GM23338 (cell line): ENCODE measurements at regions not wholly inside any gene's neighbourhood (a gene's known extent, or its start where the extent isn't known, plus 50 kb on each side); places are given as distances from the start of the nearest gene placed in this dataset.

Experiments used
- ATAC-seq: fragments of 200-7000 bp; cut with Tn5 transposase; 3 replicates; pipeline ENCODE4 v1.9.1; 2020
- DNase-seq: peaks from one replicate; pipeline ENCODE4 v3.0.0-alpha.2; 2015; ENCODE audit warnings: low spot score
- H2AFZ ChIP-seq: fragments of 200-600 bp; sonication (generic); 2 replicates; pipeline ENCODE4 v1.8.0; 2016; ENCODE audit warnings: antibody characterized with exemption, mild to moderate bottlenecking, moderate library complexity
- H3F3A ChIP-seq: fragments of 200-600 bp; sonication (generic); replicated peaks from 2 replicates; pipeline ENCODE4 v1.8.0; 2017; ENCODE audit warnings: antibody characterized with exemption, mixed run types, low read depth
- H3K27ac ChIP-seq: fragments of 200-600 bp; sonication (generic); 2 replicates; pipeline ENCODE4 v1.6.1; 2016; ENCODE audit warnings: low read depth
- H3K27me3 ChIP-seq: fragments of 200-600 bp; sonication (generic); 2 replicates; pipeline ENCODE4 v1.8.0; 2016; ENCODE audit warnings: mild to moderate bottlenecking, mixed run types, moderate library complexity; ENCODE audit not compliant: insufficient read depth
- H3K36me3 ChIP-seq: fragments of 200-600 bp; sonication (generic); 2 replicates; pipeline ENCODE4 v1.8.0; 2016; ENCODE audit warnings: mild to moderate bottlenecking; ENCODE audit not compliant: insufficient read depth
- H3K4me1 ChIP-seq: fragments of 200-600 bp; sonication (generic); 2 replicates; pipeline ENCODE4 v1.8.0; 2016; ENCODE audit warnings: mild to moderate bottlenecking, moderate library complexity; ENCODE audit not compliant: insufficient read depth
- H3K4me2 ChIP-seq: fragments of 200-600 bp; sonication (generic); 2 replicates; pipeline ENCODE4 v1.7.1; 2017; ENCODE audit warnings: mixed run types
- H3K4me3 ChIP-seq: fragments of 200-600 bp; sonication (generic); 2 replicates; pipeline ENCODE4 v1.6.1; 2016; ENCODE audit warnings: mixed run types
- H3K79me2 ChIP-seq: fragments of 200-600 bp; sonication (generic); replicated peaks from 2 replicates; pipeline ENCODE4 v1.8.0; 2017; ENCODE audit warnings: mild to moderate bottlenecking; ENCODE audit not compliant: insufficient read depth
- H3K9me2 ChIP-seq: fragments of 200-600 bp; sonication (generic); 2 replicates; pipeline ENCODE4 v1.8.0; 2017; ENCODE audit not compliant: insufficient read depth
- H4K20me1 ChIP-seq: fragments of 200-600 bp; sonication (generic); replicated peaks from 2 replicates; pipeline ENCODE4 v1.8.0; 2017; ENCODE audit warnings: mild to moderate bottlenecking; ENCODE audit not compliant: insufficient read depth
- H3K27ac Mint-ChIP-seq: 2 replicates; pipeline ENCODE4 v1.8.0; 2020; ENCODE audit warnings: inconsistent platforms, mild to moderate bottlenecking, moderate library complexity, mixed read lengths
- H3K27me3 Mint-ChIP-seq: 3 replicates; pipeline ENCODE4 v1.8.0; 2022; ENCODE audit warnings: low read depth, mild to moderate bottlenecking, moderate library complexity, mixed read lengths, inconsistent platforms; ENCODE audit not compliant: insufficient read depth, poor library complexity
- H3K36me3 Mint-ChIP-seq: 3 replicates; pipeline ENCODE4 v1.8.0; 2021; ENCODE audit warnings: low read depth, mild to moderate bottlenecking, inconsistent platforms, moderate library complexity, mixed read lengths
- H3K4me1 Mint-ChIP-seq: 3 replicates; pipeline ENCODE4 v1.8.0; 2020; ENCODE audit warnings: mild to moderate bottlenecking, inconsistent platforms, mixed read lengths
- H3K4me3 Mint-ChIP-seq: 3 replicates; pipeline ENCODE4 v1.8.0; 2021; ENCODE audit warnings: moderate library complexity, mild to moderate bottlenecking, inconsistent platforms, mixed read lengths
- H3K9me3 Mint-ChIP-seq: 3 replicates; pipeline ENCODE4 v1.8.0; 2020; ENCODE audit warnings: moderate library complexity, mild to moderate bottlenecking, inconsistent platforms, mixed read lengths
- CREB1 ChIP-seq: fragments of 250-450 bp; sonication (Bioruptor Pico); IDR thresholded peaks from 2 replicates; pipeline ENCODE4 v1.5.0; 2020; ENCODE audit warnings: low read depth, mild to moderate bottlenecking, moderate library complexity
- EZH2 ChIP-seq: fragments of 200-600 bp; sonication (generic); IDR thresholded peaks from one replicate; pipeline ENCODE4 v1.8.0; 2017; ENCODE audit warnings: antibody characterized with exemption, mild to moderate bottlenecking, low read depth; ENCODE audit not compliant: unreplicated experiment
- EZH2phosphoT487 ChIP-seq: fragments of 200-600 bp; sonication (generic); IDR thresholded peaks from one replicate; pipeline ENCODE4 v1.8.1; 2018; ENCODE audit warnings: antibody characterized with exemption; ENCODE audit not compliant: unreplicated experiment
- JUNB ChIP-seq: IDR thresholded peaks from one replicate; pipeline ENCODE4 v1.6.1; 2016; ENCODE audit warnings: antibody characterized with exemption; ENCODE audit not compliant: unreplicated experiment
- NANOG ChIP-seq: IDR thresholded peaks from 2 replicates; pipeline ENCODE4 v1.6.1; 2016; ENCODE audit warnings: antibody characterized with exemption, borderline replicate concordance
- POLR2AphosphoS5 ChIP-seq: IDR thresholded peaks from 2 replicates; pipeline ENCODE4 v1.6.1; 2016; ENCODE audit warnings: antibody characterized with exemption, low read depth
- REST ChIP-seq: IDR thresholded peaks from one replicate; pipeline ENCODE4 v1.6.1; 2018; ENCODE audit warnings: antibody characterized with exemption; ENCODE audit not compliant: unreplicated experiment
- STAT1 ChIP-seq: IDR thresholded peaks from one replicate; pipeline ENCODE4 v1.6.1; 2016; ENCODE audit warnings: antibody characterized with exemption; ENCODE audit not compliant: unreplicated experiment
- ZNF114 ChIP-seq: fragments of 250-450 bp; sonication (Bioruptor Pico); IDR thresholded peaks from 2 replicates; pipeline ENCODE4 v1.5.0; 2020; ENCODE audit warnings: mild to moderate bottlenecking, moderate library complexity
- ZNF331 ChIP-seq: fragments of 250-450 bp; sonication (Bioruptor Pico); IDR thresholded peaks from 2 replicates; pipeline ENCODE4 v1.5.0; 2020; ENCODE audit warnings: low read depth, mild to moderate bottlenecking, moderate library complexity
- ZNF462 ChIP-seq: fragments of 250-450 bp; sonication (Bioruptor Pico); IDR thresholded peaks from 2 replicates; pipeline ENCODE4 v1.5.0; 2020; ENCODE audit warnings: mild to moderate bottlenecking, moderate library complexity
- TF ChIP-seq, protein P1 (sequence below): IDR thresholded peaks from 2 replicates; pipeline ENCODE4 v1.6.1; 2016; ENCODE audit warnings: antibody characterized with exemption
- TF ChIP-seq, protein P2 (sequence below), 2 experiments: fragments of 200-600 bp in 1 of 2; sonication (generic) in 1 of 2; conservative IDR thresholded peaks; 2 replicates each; pipeline versions ENCODE4 v1.5.1 to v1.6.1; 2016 to 2017; ENCODE audit warnings: antibody characterized with exemption in 2 of 2, low read depth in 2 of 2, mild to moderate bottlenecking in 2 of 2, moderate library complexity in 1 of 2

DNA sequence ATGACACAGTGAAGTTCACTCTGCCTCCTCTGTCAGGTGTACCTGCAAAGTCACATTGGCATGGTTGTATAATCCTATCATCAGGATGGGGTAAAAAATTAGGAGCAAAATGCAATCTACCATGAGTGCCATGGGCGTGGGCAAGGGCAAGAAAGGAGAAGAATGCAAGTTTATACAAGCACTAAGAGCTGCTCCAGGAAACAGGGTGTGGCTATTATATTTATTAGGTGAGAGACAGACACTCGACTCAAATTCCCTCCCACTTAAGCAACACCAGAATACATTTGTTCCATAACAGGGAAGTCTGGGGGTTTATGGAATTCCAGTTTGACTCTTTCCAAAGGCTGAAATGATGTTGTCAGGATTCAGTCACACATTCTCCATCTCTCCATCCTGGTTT is 378.8 kb downstream of the BCOR start:
- Histone ChIP-seq H3K79me2 (no peaks in the 10 kb centered on the region), H3K9me2 (no peaks in the 10 kb centered on the region), H3K4me1 (no peaks in the 10 kb centered on the region), H3K27me3 (no peaks in the 10 kb centered on the region), H3K36me3 (no peaks in the 10 kb centered on the region), H4K20me1 (no peaks in the 10 kb centered on the region), H3F3A (no peaks in the 10 kb centered on the region), H3K4me2 (no peak overlapping the region), H2AFZ (no peak overlapping the region), H3K27ac (no peak overlapping the region), H3K4me3 (no peak overlapping the region)
- TF ChIP-seq, protein P1, sequence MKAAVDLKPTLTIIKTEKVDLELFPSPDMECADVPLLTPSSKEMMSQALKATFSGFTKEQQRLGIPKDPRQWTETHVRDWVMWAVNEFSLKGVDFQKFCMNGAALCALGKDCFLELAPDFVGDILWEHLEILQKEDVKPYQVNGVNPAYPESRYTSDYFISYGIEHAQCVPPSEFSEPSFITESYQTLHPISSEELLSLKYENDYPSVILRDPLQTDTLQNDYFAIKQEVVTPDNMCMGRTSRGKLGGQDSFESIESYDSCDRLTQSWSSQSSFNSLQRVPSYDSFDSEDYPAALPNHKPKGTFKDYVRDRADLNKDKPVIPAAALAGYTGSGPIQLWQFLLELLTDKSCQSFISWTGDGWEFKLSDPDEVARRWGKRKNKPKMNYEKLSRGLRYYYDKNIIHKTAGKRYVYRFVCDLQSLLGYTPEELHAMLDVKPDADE, result no peak
- no peak for TF ChIP-seq JUNB
- TF ChIP-seq EZH2, result no peak
- TF ChIP-seq EZH2phosphoT487, result no peak
- TF ChIP-seq NANOG, result no peak
- no peak for TF ChIP-seq ZNF462 (CRISPR knock-in tag)
- no peak for TF ChIP-seq ZNF114 (CRISPR knock-in tag)
- TF ChIP-seq STAT1, result no peak
- no peak for TF ChIP-seq CREB1
- no peak for TF ChIP-seq REST
- TF ChIP-seq, protein P2, sequence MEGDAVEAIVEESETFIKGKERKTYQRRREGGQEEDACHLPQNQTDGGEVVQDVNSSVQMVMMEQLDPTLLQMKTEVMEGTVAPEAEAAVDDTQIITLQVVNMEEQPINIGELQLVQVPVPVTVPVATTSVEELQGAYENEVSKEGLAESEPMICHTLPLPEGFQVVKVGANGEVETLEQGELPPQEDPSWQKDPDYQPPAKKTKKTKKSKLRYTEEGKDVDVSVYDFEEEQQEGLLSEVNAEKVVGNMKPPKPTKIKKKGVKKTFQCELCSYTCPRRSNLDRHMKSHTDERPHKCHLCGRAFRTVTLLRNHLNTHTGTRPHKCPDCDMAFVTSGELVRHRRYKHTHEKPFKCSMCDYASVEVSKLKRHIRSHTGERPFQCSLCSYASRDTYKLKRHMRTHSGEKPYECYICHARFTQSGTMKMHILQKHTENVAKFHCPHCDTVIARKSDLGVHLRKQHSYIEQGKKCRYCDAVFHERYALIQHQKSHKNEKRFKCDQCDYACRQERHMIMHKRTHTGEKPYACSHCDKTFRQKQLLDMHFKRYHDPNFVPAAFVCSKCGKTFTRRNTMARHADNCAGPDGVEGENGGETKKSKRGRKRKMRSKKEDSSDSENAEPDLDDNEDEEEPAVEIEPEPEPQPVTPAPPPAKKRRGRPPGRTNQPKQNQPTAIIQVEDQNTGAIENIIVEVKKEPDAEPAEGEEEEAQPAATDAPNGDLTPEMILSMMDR (conservative IDR thresholded peaks at IDR 0.05; ENCODE audit: low read depth in 2 of 2), result no peak
- TF ChIP-seq ZNF331 (CRISPR knock-in tag), result no peak
- TF ChIP-seq POLR2AphosphoS5, result no peak
- H3K4me1 Mint-ChIP-seq, result peaks cover 5% of the 10 kb centered on the region
- H3K36me3 Mint-ChIP-seq, result no peaks in the 10 kb centered on the region
- H3K9me3 Mint-ChIP-seq, result no peaks in the 10 kb centered on the region
- no peak overlapping the region for H3K4me3 Mint-ChIP-seq
- DNase-seq (no peak), ATAC-seq (no peak)
- no peak overlapping the region for H3K27ac Mint-ChIP-seq
- peaks cover 1% of the 10 kb centered on the region for H3K27me3 Mint-ChIP-seq
